Neural cell (in vitro differentiated cells): ENCODE measurements at regions not wholly inside any gene's neighbourhood (a gene's known extent, or its start where the extent isn't known, plus 50 kb on each side); places are given as distances from the start of the nearest gene placed in this dataset.

ENCODE experiments used
- H2AFZ ChIP-seq: fragments of 200-600, 300-800 bp; sonication (generic), shearing (Covaris generic); 2 replicates; pipeline ENCODE4 v1.6.0; 2014; ENCODE audit warnings: low read depth, mild to moderate bottlenecking, antibody characterized with exemption, low read length, moderate library complexity
- H3F3A ChIP-seq: fragments of 200-600 bp; shearing (Covaris generic); 2 replicates; pipeline ENCODE4 v1.6.1; 2016; ENCODE audit warnings: mild to moderate bottlenecking, moderate library complexity, mixed read lengths, antibody characterized with exemption, low read length; ENCODE audit not compliant: insufficient read depth, poor library complexity, severe bottlenecking
- H3K27ac ChIP-seq: fragments of 200-600, 300-800 bp; sonication (generic), shearing (Covaris generic); 2 replicates; pipeline ENCODE4 v1.5.1; 2014; ENCODE audit warnings: mild to moderate bottlenecking, low read length, moderate library complexity
- H3K27me3 ChIP-seq: fragments of 300-800, 200-600 bp; sonication (generic), shearing (Covaris generic); 2 replicates; pipeline ENCODE4 v1.6.0; 2014; ENCODE audit warnings: mild to moderate bottlenecking, low read depth, low read length, moderate library complexity; ENCODE audit not compliant: insufficient read depth
- H3K36me3 ChIP-seq: fragments of 300-800, 200-600 bp; sonication (generic), shearing (Covaris generic); 2 replicates; pipeline ENCODE4 v1.5.1; 2014; ENCODE audit warnings: mild to moderate bottlenecking, antibody characterized with exemption, low read length, moderate library complexity; ENCODE audit not compliant: insufficient read depth
- H3K4me2 ChIP-seq: fragments of 300-800, 200-600 bp; sonication (generic), shearing (Covaris generic); 2 replicates; pipeline ENCODE4 v1.6.0; 2014; ENCODE audit warnings: mild to moderate bottlenecking, low read length
- H3K4me3 ChIP-seq: fragments of 300-800, 200-600 bp; sonication (generic), shearing (Covaris generic); 2 replicates; pipeline ENCODE4 v1.5.1; 2014; ENCODE audit warnings: mild to moderate bottlenecking, low read length, moderate library complexity
- H3K79me2 ChIP-seq: fragments of 200-600 bp; shearing (Covaris generic); replicated peaks from 2 replicates; pipeline ENCODE4 v1.6.0; 2014; ENCODE audit warnings: mild to moderate bottlenecking, low read length, moderate library complexity; ENCODE audit not compliant: insufficient read depth
- H3K9ac ChIP-seq: fragments of 300-800, 200-600 bp; sonication (generic), shearing (Covaris generic); 2 replicates; pipeline ENCODE4 v1.6.1; 2016; ENCODE audit warnings: mild to moderate bottlenecking, low read length, mixed read lengths
- H3K9me2 ChIP-seq: fragments of 200-600 bp; shearing (Covaris generic); 2 replicates; pipeline ENCODE4 v1.6.1; 2016; ENCODE audit warnings: mild to moderate bottlenecking, low read length, mixed read lengths; ENCODE audit not compliant: insufficient read depth
- H3K9me3 ChIP-seq: fragments of 200-600, 300-800 bp; sonication (generic), shearing (Covaris generic); 2 replicates; pipeline ENCODE4 v1.6.1; 2016; ENCODE audit warnings: mild to moderate bottlenecking, mixed run types, low read length, moderate library complexity, mixed read lengths
- H4K20me1 ChIP-seq: fragments of 200-600 bp; shearing (Covaris generic); 2 replicates; pipeline ENCODE4 v1.6.1; 2016; ENCODE audit warnings: mild to moderate bottlenecking, mixed run types; ENCODE audit not compliant: insufficient read depth
- EP300 ChIP-seq: fragments of 450-650 bp; conservative IDR thresholded peaks from 2 replicates; pipeline ENCODE4 v1.6.1; 2014; ENCODE audit warnings: antibody characterized with exemption, mild to moderate bottlenecking, moderate library complexity; ENCODE audit not compliant: poor library complexity, severe bottlenecking
- EZH2 ChIP-seq: fragments of 200-600, 300-800 bp; shearing (Covaris generic), sonication (generic); IDR thresholded peaks from 2 replicates; pipeline ENCODE4 v1.6.1; 2014; ENCODE audit warnings: antibody characterized with exemption, low read length, borderline replicate concordance, mild to moderate bottlenecking; ENCODE audit not compliant: insufficient read depth, poor library complexity, severe bottlenecking
- MXI1 ChIP-seq: fragments of 450-650 bp; conservative IDR thresholded peaks from 2 replicates; pipeline ENCODE4 v1.6.1; 2014; ENCODE audit warnings: antibody characterized with exemption, mild to moderate bottlenecking; ENCODE audit not compliant: poor library complexity, severe bottlenecking
- POLR2AphosphoS5 ChIP-seq: IDR thresholded peaks from 2 replicates; pipeline ENCODE4 v1.6.1; 2012
- RAD21 ChIP-seq: fragments of 450-650 bp; conservative IDR thresholded peaks from 2 replicates; pipeline ENCODE4 v1.6.1; 2014; ENCODE audit warnings: antibody characterized with exemption, mild to moderate bottlenecking, moderate library complexity
- REST ChIP-seq: IDR thresholded peaks from 2 replicates; pipeline ENCODE4 v1.6.1; 2012; ENCODE audit warnings: borderline replicate concordance
- SMC3 ChIP-seq: fragments of 450-650 bp; conservative IDR thresholded peaks from 2 replicates; pipeline ENCODE4 v1.6.1; 2014; ENCODE audit warnings: antibody characterized with exemption, mild to moderate bottlenecking, moderate library complexity; ENCODE audit not compliant: poor library complexity
- TAF1 ChIP-seq: IDR thresholded peaks from 2 replicates; pipeline ENCODE4 v1.6.1; 2012; ENCODE audit warnings: low read depth
- TF ChIP-seq, protein P1 (sequence below): fragments of 450-650 bp; IDR thresholded peaks from 2 replicates; pipeline ENCODE4 v1.5.1; 2014; ENCODE audit warnings: antibody characterized with exemption, mild to moderate bottlenecking, moderate library complexity; ENCODE audit not compliant: poor library complexity, severe bottlenecking

DNA sequence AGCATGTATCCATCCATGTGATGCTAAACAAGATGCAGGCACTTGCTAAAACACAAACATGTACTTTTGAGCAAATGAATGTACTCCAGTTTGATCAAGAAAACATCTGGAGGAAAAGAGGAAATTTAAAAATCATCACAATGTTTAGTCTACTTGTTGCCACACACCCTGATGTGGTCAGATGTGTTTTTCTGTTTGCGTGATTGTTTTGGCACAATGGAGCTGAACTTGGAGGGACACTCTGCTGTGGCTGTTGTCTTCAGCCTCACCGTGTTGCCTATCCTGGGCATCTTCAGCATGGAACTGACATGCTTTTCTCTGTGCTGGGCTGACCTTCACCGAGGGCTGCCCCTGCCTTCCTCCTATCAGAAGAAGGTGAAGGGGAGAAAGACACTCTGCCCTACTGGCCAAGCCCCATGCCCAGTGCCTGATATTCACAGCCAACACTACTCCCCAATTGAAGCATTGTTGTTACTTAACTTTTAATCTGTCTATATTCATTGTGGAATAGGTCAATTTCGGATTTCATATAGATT is 268.3 kb upstream of the IGFBP3 start:
- Histone ChIP-seq H4K20me1 (no peaks in the 10 kb centered on the region), H3K27me3 (no peaks in the 10 kb centered on the region), H3K9me3 (no peaks in the 10 kb centered on the region), H2AFZ (no peak overlapping the region), H3K36me3 (no peaks in the 10 kb centered on the region), H3K27ac (no peak overlapping the region), H3F3A (no peaks in the 10 kb centered on the region), H3K4me2 (no peak overlapping the region), H3K79me2 (no peaks in the 10 kb centered on the region), H3K9me2 (no peaks in the 10 kb centered on the region), H3K9ac (no peak overlapping the region), H3K4me3 (no peak overlapping the region)
- TF ChIP-seq, protein P1, sequence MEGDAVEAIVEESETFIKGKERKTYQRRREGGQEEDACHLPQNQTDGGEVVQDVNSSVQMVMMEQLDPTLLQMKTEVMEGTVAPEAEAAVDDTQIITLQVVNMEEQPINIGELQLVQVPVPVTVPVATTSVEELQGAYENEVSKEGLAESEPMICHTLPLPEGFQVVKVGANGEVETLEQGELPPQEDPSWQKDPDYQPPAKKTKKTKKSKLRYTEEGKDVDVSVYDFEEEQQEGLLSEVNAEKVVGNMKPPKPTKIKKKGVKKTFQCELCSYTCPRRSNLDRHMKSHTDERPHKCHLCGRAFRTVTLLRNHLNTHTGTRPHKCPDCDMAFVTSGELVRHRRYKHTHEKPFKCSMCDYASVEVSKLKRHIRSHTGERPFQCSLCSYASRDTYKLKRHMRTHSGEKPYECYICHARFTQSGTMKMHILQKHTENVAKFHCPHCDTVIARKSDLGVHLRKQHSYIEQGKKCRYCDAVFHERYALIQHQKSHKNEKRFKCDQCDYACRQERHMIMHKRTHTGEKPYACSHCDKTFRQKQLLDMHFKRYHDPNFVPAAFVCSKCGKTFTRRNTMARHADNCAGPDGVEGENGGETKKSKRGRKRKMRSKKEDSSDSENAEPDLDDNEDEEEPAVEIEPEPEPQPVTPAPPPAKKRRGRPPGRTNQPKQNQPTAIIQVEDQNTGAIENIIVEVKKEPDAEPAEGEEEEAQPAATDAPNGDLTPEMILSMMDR, result no peak
- no peak for TF ChIP-seq EP300
- no peak for TF ChIP-seq EZH2
- TF ChIP-seq RAD21, result no peak
- no peak for TF ChIP-seq SMC3
- TF ChIP-seq POLR2AphosphoS5, result no peak
- no peak for TF ChIP-seq REST
- TF ChIP-seq MXI1, result no peak

- Histone ChIP-seq H3K79me2 (no peaks in the 10 kb centered on the region), H4K20me1 (no peaks in the 10 kb centered on the region), H2AFZ (no peak overlapping the region), H3K9me2 (no peaks in the 10 kb centered on the region), H3K4me2 (no peak overlapping the region), H3K36me3 (no peaks in the 10 kb centered on the region), H3K9ac (no peak overlapping the region), H3K27me3 (no peaks in the 10 kb centered on the region), H3F3A (no peaks in the 10 kb centered on the region), H3K27ac (no peak overlapping the region), H3K9me3 (no peaks in the 10 kb centered on the region), H3K4me3 (no peak overlapping the region)
- TF ChIP-seq POLR2AphosphoS5, result no peak
- no peak for TF ChIP-seq MXI1
- no peak for TF ChIP-seq TAF1
- TF ChIP-seq EZH2, result no peak
- no peak for TF ChIP-seq EP300
- no peak for TF ChIP-seq RAD21
- TF ChIP-seq REST, result no peak
- TF ChIP-seq, protein P1, result no peak
- TF ChIP-seq SMC3, result no peak
Observed at GRCh38 chr7:46186131-46186530, 265.1 kb upstream of the IGFBP3 start.
